T follicular helper cell (primary cell): ENCODE measurements at regions not wholly inside any gene's neighbourhood (a gene's known extent, or its start where the extent isn't known, plus 50 kb on each side); places are given as distances from the start of the nearest gene placed in this dataset.

Experiments used
- DNase-seq: peaks from one replicate; pipeline ENCODE4 v3.0.0-alpha.2; 2020; ENCODE audit warnings: low read depth

DNA sequence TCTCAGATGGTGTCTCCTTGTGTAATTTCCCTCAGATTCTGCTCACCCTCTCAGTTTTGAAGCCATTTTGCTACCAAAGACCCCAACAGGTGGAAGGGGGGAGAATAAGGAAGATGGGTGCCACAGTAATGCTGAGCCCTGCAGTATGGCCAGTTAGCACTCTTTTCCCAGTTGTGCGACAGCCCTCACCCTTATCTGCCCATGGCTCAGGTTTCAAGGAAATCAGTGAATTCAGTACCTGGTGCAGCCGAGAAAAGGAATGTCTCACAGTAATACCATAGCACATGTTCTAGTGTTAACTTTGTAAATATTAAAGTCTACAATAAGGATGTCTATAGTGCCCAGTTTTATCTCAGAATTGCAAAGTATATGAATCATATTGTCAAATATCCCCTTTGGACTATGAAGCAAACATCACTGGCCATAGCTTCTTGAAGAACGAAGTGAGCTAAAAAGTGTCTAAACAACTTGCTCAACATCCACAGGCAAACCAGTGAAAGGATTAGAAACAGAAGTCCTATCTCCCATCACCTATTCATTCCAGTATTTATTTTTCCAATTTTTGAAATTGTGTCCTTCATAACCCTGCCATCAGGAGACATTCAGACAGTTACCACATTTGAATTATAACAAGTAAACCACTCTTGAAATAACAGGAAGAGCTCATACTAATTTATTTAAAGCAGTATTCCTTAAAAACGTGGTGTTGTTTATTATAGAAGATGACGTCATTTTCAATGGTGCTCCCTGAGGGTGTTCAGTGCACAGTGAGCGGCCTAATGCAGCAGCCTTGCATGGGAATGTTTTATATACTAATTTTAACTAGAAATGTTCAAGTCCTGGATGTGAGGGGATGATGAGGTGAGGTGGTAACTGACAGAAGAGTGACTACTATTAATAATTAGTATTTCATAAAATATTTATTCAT lies 366.2 kb downstream of the TFAP2A start:
- no peak for DNase-seq

DNA sequence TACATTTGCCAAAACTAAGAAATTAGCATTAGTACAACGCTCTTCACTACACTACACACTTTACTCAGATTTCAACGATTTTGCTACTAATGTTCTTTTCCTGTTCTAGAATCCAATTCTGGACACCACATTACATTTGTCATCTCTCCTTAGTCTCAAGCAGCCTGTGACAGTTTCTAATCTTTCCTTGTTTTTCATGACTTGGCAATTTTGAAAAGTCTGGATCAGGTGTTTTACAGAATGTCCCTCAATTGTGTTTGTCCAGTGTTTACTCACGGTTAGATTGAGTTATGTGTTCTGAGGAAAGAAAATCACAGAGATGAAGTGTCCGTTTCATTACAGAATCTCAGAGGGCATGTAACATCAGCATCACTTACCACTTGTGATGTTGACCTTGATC lies 372.6 kb downstream of the TFAP2A start:
- DNase-seq: no peak

DNA sequence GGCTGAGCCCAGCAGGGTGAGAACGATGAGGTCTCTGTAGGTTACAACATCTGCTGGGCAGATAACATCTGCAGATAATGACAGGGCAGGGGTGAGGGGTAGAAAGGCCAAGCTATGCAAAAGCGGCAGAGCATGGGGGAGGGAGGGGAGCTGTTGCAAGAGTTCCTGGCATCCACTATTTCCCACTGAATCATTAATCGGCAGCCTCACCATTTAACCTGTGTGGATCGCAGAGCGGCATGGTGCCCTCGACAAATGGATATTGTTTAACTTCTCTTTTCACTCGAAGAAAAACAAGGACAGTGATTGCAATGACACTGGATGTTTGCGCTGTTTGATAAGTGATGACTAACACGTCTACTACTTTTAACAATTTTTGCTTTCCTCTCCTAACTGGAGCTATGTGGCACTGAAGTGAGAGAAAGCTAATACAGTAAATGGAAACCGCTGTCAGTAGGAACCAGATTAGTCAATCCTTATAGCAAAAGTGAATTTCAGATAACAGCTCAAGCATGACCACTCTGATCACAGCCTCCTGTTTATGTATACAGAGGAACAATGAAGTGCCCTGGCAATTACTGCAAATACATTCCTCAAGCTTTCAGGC lies 381.5 kb downstream of the TFAP2A start:
- DNase-seq: no peak

DNA sequence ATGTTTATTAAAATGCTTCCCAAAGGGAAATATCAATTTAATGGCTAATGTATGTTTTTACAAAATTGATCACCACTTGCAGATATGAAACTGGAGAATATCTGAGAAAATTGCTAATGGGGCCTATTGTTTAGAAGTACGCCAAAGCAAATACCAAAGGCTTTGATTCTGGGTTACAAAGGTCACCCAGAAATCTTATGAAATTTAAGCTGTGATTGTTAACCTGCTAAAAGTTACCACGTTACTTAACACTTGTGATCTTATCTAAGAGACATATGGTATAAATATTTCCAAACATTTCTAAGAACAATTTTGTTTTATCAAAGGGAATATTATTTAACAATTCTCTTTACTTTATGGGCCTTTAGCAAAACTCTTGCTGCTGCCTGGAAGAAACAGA lies 383.3 kb downstream of the TFAP2A start:
- no peak for DNase-seq

DNA sequence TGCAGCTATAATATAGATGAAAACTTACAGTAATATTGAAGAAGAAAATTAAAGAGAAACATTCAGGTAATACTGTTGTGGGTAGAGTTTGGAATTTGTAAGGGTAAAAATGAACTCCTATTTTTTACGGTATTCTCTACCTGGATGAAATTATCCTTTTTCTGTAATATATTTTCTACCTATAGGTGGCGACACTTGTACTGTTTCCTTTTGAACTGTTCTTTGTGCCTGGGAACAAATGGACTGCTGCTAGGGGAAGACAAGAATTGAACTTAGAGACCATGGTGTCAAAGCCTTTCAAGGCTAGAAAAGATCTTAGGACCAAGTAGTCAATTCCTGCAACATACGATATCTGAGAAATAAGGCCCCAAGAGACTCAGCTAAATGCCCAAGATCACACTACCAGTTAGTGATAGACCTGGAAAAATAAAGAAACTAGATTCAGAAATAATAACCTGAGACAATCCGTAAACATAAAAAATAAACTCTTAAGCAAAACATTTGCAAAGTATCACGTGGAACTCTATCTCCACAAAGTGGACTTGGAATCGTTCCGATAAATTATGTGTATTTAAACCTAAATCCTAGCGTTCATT lies 383.8 kb downstream of the TFAP2A start:
- no peak for DNase-seq

DNA sequence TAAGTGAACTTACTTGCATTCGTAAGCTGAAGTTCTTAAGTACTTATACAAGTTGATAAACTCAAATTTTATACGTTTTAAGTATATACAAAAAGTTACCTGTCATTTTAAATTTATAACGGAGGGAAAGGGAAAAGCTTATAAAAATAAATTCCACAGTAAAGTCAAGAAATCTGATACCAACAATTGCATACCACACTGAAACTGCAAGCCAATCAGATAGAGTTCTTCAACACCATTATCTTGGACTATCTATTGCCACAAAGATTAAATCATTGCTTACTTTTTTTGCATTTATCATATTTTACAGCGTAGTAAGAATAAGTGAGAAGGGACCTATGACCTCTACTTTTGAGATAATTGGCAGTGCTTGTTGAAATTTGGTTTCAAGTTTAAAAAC lies 386.7 kb downstream of the TFAP2A start:
- DNase-seq: no peak

DNA sequence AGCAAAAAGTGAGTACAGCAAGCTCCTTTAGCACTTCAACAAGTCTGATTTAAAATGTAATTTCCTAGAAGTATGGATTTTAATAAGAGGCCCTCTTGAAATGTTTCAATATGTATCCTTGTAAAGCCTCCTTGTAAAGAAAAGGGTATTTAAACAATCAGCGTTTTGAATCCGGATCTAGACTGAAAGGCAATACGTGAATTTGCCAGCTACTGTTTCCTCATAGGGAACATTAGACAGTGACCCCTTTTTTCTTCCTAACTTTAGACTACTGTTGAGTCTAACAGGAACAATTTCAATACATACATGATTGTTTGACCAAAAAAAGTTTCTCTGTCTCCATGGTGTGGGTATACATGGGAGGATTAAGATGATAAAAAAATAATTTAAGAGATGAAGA lies 395.0 kb downstream of the TFAP2A start:
- no peak for DNase-seq

DNA sequence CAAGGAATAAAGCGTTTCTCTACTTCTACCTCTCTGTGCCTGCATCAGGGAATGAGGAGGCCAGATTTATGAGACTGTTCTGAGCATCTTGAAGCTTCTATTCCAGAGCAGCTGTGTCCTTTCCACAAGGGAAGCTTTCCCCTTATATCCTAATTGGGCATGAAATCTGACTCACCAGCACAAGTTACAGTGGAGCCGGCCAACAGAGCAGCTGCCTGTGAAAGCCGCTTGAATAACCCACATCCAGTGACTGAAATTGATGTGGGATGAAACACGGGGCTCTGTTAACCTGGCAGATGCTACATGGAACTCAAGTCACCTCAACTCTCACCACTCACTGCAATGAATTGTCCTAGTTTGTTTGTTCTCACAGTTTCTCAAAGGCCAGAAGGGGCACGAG lies 400.3 kb downstream of the TFAP2A start:
- no peak for DNase-seq

DNA sequence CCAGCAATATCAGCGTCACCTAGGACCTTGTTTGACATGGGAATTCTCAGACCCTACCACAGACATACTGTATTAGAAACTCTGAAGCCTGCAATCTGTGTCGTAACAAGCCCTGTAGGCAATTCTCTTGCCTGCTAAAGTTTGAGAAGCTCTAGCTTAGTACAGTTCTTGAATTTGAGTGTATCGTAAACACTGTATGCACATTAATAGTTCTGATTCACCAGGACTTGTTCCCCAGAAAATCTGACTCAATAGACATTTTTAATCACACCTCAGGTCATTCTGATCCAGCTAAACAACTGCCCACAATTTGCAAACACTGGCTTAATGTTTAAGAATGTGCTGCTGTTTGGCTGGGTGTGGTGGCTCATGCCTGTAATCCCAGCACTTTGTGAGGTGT lies 414.3 kb downstream of the TFAP2A start:
- no peak for DNase-seq

DNA sequence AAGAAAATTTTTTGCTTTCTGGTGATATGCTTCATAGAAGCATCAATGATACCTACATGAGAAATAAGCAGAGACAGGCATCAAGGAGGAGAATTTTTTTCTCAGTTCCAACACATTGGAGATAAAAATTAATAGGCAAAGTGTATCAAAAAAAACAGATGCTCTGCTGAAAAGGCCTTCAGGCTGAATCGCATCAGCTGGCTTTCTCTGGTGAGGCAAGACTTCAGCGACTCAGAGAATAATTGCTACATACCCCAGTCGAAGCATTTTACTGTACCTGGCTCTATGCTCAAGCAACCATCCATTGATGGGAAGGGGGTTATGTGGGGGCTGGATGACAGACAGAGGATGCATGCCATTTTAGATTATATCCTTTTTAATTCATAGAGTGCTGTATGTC lies 415.1 kb downstream of the TFAP2A start:
- no peak for DNase-seq

DNA sequence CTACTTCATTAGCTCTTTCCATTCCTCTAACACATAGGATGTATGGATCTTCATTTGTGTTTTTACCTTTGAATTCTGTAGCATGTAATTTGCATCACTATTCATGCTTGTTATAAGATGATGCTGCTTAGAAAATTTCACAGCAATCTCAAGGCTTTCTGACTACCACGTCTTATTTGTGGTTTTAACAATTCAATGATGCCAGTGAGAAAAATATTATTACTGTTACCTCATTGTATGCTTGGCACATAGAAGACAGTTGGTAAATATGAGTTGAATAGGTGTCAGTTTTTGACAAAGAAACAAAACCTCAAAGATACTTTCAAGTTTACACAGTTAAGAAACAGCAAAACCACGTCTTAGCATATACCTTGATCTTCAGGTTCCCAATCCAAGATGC lies 428.6 kb downstream of the TFAP2A start:
- DNase-seq: no peak

DNA sequence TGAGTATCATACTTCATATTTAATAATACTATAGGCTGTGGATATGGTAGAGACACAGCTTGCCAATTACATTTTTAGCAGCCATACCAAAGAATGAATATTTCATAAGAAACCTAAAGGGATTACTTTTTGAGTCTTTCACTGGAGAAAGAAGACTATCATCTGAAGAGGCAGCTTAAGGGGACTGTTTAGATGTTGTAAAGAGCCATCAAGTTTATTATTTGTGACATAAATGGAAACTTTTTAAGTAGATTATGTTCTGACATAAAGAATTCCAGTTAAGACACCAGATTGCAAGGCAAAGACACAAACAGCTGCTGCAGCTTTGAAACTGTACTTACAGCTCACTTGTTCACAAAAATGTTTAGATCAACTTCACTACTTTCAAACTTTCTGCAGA lies 429.4 kb downstream of the TFAP2A start:
- no peak for DNase-seq

DNA sequence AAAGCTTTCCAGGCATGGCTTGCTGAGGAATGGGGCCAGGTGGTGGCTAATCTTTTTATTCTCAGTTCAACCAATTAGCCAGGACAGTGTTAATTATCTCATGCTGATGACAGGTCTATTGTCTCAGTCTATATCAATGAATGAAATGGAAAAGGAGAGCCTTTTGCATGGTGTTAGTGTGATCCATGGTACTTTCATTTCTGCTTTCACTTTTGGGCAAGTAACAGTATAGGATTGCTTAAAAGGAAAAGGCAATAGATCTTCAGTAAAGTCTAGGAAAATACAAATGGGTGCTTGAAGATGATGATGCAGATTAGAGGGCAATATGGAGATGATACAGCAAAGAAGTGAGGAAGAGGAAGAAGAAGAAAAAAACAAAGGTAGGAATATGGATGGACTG lies 430.3 kb downstream of the TFAP2A start:
- DNase-seq: no peak

DNA sequence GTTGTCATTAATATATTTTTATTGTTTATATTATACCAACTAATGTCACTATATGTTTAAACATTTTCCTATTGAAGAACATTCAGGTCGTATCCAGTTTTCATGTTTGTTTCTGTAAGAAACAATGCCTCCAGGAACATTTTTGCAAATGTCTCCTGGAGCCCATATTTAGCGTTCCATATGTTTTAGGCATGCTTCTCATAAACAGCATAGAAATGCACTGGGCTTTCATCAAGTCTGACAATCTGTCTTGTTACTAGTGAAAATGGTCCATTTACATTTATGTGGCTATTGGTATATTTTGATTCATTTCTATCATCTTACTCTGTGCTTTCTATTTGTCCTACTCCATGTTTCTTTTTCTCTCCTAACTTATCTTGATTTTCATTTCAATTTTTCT lies 431.7 kb downstream of the TFAP2A start:
- no peak for DNase-seq

DNA sequence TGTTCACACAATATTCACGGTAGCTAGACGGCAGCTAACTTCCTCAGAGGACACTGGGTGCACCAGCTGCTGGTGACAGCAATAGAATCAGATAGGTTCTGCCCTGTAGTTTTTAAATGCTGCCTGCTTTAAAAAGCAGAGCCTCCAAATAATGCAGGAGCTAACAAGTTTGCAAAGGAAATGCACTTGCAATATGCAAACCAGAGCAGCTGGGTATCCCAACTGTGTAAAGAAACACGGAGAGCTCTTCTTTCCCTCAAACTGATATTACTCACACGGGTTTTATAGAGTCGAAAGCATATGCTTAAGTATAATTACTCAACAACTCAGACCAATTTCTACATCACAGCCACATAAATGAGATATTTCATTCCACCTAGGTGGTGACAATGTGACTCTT lies 432.7 kb downstream of the TFAP2A start:
- no peak for DNase-seq

DNA sequence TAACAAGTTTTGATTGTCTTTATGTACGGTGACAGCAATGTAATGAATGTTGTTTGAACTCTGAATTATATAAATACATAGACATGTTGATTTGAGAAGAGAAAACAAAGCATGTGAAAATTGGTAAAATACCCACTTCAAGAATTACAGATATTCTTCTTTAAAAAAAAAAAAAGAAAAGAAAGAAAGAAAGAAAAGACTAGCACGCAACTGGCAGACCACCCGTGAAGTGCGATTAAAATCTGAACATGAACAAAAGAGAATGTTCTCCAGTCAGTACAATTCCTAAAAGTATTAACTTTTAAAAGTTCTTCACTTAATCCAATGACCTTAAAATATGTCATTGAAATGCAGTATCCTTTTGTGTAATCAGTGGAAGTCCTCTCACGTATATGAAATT lies 434.9 kb downstream of the TFAP2A start:
- DNase-seq: no peak

DNA sequence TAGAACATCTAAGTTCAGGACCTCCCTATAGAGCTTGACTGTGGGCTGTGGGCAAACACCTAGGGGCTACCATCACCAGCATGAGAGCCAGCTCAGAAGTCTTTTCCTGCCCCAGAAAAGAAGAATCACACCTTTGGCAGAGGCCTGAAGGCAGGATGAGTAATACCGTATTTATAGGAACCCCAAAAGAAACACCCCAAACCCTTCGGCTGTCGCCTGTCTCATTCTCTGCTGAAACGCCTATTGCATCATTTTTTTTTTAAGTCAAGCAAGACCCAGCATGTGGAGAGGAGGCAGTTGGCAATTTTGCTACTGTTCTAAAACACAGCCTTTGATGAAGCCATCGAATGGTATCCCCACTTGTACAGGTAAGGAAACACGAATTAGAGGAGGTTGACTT lies 436.4 kb downstream of the TFAP2A start:
- DNase-seq: no peak

DNA sequence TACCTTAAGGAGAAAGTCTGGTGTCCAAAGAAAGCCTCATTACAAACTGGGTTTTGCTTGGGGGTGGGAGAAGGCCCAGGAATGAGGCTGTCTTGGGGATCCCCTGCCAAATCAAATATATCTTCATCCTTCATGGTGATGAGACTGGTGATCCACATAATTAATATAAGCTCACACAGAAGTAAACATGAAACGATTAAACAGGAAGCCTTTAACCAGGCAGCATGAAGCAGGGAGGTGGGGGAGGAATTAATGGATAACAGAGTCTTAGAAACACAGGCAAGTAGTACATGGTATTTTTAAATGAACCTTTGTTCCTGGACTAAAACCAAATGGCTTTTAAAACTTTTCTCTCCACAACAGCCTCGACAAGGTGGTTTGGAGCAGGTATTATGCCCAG lies 437.5 kb downstream of the TFAP2A start:
- DNase-seq: no peak

DNA sequence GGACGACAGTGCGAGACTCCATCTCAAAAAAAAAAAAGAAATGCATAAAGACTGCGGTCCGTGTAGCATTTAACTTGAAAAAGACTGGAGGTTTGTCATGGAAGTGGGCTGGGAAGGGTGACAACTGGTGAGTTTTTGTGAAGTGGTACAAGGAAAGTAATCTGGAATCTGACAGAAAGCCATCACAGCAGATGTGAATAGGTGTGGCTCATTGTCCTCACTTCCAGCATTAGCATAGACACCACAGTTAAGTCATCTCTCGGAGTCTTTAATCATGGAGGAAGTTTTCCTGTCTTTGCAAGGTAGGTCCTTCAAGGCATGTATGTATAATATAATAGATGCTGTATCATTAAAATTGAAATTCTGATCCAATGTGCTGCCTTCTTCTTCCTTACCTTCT lies 453.2 kb downstream of the TFAP2A start:
- no peak for DNase-seq

DNA sequence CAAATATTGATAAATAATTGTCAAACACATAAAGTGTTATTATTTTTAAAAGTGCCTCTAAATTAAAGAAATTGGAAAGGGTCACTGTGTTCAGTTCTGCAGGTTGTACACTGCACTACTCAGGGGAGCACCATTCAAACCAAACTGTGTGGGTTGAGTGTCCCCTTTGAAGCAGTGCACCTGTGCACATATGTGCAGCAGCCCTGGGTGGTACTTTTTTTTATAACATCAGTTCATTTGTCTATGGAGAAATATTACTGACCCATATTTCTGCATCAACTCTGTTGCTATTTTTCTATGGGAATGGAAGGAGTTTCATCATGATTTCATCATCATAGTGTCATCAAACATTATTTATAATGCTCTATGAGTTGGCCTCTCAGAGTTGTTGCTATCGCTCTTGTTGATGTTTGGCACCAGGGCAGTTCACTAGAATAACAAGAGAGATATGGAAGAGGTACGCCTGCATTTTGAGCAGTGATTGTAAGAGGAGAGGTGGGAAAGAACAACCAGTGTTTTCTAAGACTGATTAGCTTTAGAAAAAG lies 457.6 kb downstream of the TFAP2A start:
- no peak for DNase-seq

DNA sequence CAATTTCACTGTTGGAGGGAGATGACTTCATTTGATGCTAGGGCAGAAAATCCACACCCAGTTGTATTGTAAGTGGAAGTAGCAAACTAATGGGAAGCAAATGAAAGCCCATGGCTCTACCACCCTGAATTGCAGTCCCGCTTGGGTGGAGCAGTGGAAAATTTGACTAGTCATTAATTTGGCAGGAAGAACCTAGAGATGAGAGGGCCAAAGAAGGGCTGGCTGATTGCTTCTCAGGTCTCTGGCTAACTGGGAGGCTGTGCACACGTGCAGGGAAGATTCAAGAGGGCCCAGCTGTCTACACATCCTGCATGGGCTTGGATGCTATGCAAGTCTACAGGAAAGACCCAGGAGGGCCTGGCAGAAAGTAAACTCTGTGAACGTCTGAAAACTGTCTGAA lies 466.2 kb downstream of the TFAP2A start:
- no peak for DNase-seq

DNA sequence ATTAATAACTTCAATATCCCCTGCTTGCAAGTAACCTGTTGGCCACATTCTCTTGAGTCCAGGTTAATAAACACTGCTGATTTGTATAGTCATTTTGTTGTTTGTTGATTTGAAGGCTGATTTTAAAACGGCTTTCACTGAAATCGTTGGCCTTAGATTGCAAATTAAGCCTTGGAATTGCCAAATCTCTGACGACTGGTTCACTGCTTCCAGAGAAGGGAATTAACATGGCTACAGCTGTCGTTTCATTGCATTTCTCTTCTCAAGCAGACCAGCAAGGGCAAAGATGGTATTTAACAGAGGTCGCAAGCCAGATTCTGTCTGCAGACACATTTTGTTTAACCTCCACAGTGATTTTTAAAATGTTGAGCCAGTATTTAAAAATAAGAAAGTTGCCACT lies 470.9 kb downstream of the TFAP2A start:
- DNase-seq: no peak

DNA sequence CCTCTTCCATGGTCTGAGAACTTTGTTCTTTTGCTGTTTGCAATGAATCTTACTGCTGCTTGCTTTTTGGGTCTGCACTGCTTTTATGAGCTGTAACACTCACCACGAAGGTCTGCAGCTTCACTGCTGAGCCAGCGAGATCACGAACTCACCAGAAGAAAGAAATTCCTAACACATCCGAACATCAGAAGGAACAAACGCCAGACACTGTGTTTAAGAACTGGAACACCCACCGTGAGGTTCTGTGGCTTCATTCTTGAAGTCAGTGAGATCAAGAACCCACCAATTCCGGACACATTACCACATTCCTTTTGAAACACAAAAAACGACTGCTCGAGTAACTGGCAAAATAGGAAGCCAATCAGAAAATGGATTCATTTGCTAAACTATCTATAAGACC lies 471.8 kb downstream of the TFAP2A start:
- DNase-seq: no peak
